PC-3 (cell line): ENCODE measurements at regions not wholly inside any gene's neighbourhood (a gene's known extent, or its start where the extent isn't known, plus 50 kb on each side); places are given as distances from the start of the nearest gene placed in this dataset.

ENCODE experiments used
- EZH2 ChIP-seq: fragments of 300-600 bp; sonication (generic); IDR thresholded peaks from one replicate; pipeline ENCODE4 v1.6.1; 2017; ENCODE audit warnings: antibody characterized with exemption, mild to moderate bottlenecking, low read length; ENCODE audit not compliant: unreplicated experiment
- EZH2phosphoT487 ChIP-seq: fragments of 300-600 bp; sonication (generic); IDR thresholded peaks from 2 replicates; pipeline ENCODE4 v1.6.1; 2018; ENCODE audit warnings: mild to moderate bottlenecking, antibody characterized with exemption, low read length, borderline replicate concordance
- TF ChIP-seq, protein P1 (sequence below): fragments of 300-600 bp; sonication (generic); conservative IDR thresholded peaks from 2 replicates; pipeline ENCODE4 v1.5.1; 2017; ENCODE audit warnings: antibody characterized with exemption, low read depth, mild to moderate bottlenecking, low read length

DNA sequence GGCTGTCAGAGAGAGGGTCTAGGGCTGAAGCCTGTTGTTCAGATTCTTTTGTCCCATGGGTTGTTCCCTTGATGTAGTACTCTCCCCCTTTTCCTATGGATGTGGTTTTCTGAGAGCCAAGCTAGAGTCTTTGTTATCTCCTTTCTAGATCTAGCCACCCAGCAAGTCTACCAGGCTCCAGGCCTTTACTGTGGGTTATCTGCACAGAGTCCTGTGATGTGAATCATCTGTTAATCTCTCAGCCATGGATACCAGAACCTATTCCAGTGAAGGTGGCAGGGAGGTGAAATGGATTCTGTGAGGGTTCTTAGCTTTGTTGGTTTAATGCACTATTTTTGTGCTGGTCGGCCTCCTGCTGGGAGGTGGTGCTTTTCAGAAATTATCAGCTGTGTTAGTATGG lies 109.5 kb downstream of the PRR32 start:
- TF ChIP-seq EZH2 (no peak), EZH2phosphoT487 (no peak)
- TF ChIP-seq, protein P1, sequence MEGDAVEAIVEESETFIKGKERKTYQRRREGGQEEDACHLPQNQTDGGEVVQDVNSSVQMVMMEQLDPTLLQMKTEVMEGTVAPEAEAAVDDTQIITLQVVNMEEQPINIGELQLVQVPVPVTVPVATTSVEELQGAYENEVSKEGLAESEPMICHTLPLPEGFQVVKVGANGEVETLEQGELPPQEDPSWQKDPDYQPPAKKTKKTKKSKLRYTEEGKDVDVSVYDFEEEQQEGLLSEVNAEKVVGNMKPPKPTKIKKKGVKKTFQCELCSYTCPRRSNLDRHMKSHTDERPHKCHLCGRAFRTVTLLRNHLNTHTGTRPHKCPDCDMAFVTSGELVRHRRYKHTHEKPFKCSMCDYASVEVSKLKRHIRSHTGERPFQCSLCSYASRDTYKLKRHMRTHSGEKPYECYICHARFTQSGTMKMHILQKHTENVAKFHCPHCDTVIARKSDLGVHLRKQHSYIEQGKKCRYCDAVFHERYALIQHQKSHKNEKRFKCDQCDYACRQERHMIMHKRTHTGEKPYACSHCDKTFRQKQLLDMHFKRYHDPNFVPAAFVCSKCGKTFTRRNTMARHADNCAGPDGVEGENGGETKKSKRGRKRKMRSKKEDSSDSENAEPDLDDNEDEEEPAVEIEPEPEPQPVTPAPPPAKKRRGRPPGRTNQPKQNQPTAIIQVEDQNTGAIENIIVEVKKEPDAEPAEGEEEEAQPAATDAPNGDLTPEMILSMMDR, result no peak
